Left hindlimb (tissue), 1 donor: ENCODE measurements at regions not wholly inside any gene's neighbourhood (a gene's known extent, or its start where the extent isn't known, plus 50 kb on each side); places are given as distances from the start of the nearest gene placed in this dataset.

Experiments used
- DNase-seq: peaks from one replicate; pipeline ENCODE4 v3.0.0-alpha.2; 2018

GRCh38 chr18:75790111-75790510 lies 362.6 kb upstream of the SMIM21 start:
- DNase-seq: no peak

- no peak for DNase-seq
These were observed 358.3 kb upstream of the SMIM21 start for GRCh38 chr18:75785834-75786233.

GRCh38 chr18:75785206-75785605 lies 357.7 kb upstream of the SMIM21 start:
- no peak for DNase-seq

- DNase-seq: no peak
These were observed 356.9 kb upstream of the SMIM21 start for GRCh38 chr18:75784390-75784789.

GRCh38 chr18:75783566-75784281 lies 356.2 kb upstream of the SMIM21 start:
- DNase-seq: no peak

- no peak for DNase-seq
These were observed 355.3 kb upstream of the SMIM21 start for GRCh38 chr18:75782826-75783225.

GRCh38 chr18:75782204-75782603 lies 354.7 kb upstream of the SMIM21 start:
- DNase-seq: no peak

- DNase-seq: no peak
These were observed 352.4 kb upstream of the SMIM21 start for GRCh38 chr18:75779910-75780309.

DNA sequence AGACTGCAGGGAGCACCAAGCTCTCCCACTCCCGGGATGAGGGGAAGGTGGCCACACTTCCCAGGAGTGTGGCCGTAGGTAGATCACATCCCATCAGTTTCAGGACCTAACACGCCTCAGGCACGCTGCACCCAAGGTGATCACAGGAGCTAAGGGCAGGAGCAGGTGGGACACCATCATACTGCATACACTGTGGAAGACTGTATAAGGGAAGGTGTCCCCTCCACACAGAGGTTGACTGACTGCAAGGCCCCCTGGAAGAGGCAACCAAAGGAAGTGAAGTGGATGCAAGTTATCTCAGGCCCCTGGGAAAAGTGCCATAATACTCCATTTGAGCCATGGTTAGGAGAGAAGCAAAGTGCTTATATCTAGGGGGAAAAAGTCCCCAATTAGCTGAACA lies 351.9 kb upstream of the SMIM21 start:
- no peak for DNase-seq

GRCh38 chr18:75777630-75778029 lies 350.1 kb upstream of the SMIM21 start:
- no peak for DNase-seq

- DNase-seq: no peak
These were observed 347.6 kb upstream of the SMIM21 start for GRCh38 chr18:75775121-75775520.

DNA sequence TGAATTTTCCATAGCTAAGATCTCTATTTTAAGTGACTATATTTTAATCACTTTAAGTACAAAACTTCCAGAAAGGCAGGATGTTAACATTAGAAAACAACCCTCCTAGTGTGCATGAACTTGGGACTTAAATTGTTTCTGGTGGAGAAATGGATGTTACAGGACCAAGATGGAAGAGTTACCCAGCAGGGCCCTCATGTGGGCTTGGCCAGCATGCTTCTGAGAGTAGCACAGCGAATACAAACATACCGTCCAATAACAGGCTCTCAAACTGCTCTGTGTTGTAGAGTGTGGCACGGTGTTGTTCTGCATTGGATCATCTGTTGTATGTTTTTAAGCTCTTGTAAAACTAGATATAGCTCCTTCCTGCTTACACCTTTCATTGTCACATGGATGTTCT lies 346.1 kb upstream of the SMIM21 start:
- no peak for DNase-seq

DNA sequence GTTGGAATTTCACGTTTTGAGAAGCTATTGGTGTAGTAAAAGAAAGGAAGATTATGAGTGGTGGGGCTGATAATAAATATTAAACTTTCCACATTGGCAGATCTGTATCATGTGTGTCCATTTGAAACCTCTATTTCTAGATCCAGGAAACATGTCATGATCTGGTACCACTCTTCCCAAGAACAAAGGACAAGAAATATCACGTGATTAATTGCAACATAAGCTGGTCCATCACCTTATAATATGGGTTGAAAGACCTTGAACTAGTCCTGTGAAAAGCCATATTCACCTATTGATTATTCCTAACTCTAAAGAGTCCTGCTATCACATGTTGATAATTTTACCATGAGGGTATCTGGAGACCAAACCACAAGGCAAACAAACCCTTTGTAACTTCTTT lies 335.3 kb upstream of the SMIM21 start:
- DNase-seq: no peak

DNA sequence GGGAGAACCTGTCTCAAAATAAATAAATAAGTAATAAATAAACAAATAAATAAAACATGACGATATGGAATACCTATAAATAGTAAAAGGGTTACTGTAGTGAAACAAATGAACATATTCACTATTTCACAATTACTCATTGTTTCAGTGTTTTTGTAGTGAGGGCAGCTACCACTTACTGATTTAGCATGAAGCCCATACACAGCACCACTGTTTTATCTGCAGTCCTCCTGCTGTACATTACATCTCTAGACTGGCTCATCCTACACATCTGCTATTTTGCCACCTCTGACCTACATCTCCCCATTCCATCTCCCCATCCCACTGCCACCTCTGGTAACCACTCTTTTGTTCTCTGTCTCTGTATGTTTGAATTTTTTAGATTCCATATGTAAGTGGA lies 332.7 kb upstream of the SMIM21 start:
- DNase-seq: no peak

DNA sequence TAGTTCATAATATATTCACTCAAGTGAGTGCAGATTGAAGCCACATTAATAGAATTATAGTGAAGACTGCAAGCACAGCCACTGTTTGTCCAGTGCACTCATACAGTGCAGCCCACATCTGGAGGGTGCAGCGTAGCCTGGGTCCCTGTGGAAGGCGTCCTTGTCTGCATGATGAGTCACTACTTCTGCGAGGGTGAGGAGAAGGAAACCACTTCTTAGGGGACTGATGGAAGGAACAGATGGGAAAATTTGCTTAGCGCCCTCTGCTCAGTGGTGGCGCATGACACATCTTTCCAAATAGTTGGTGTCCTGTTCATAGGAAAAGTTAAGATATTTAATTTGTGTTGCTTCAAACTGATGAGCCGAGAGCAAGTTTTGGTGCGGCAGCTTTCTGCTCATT lies 330.4 kb upstream of the SMIM21 start:
- DNase-seq: no peak

GRCh38 chr18:75754433-75754832 lies 326.9 kb upstream of the SMIM21 start:
- no peak for DNase-seq

GRCh38 chr18:75753753-75754152 lies 326.2 kb upstream of the SMIM21 start:
- DNase-seq: no peak

DNA sequence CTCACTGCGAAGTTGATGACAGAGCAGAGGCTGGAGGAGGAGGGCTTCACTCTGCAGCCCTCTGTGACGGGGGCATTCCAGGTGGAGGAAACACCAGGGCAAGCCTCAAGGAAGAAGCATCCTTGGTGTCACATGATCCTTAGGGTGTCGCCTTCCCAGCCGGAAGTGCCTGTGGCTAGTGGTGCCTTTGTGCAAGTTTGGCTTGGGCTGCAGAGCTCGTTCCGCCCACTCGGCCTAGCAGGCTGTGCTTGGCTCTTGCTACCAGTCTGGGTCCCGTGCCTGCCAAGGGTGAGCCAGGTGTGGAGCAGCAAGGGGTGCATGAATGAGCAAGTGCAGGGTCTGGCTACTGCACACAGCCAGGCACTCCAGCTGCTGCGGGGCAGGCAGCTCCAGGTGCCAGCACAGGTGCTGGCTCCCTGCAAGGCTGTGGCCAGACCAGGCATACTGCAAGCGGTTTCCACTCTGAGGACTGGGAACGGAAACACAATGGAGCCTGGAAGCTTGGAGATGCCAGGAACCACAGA lies 325.3 kb upstream of the SMIM21 start:
- DNase-seq: no peak

DNA sequence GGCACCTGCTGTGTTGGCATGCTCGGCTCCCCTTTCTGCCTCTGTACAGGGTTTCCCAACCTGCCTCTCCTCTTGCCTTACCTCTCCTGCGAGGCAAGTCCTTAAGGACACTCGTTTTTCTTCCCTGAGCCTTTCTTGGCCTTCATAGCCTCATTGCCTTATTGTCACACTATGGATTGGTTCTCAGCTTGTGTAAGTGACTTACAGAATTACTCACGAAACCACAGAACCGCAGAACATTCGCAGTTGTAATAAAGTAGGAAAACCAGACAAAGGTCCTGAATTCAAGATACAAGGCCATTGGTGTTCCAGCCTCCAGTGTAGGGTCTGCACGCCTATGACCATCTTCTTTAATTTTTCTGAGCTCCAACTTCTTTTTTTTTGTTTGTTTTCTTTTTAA lies 317.6 kb upstream of the SMIM21 start:
- DNase-seq: no peak

GRCh38 chr18:75742516-75742915 lies 315.0 kb upstream of the SMIM21 start:
- no peak for DNase-seq

- no peak for DNase-seq
These were observed 312.2 kb upstream of the SMIM21 start for GRCh38 chr18:75739682-75740081.

GRCh38 chr18:75735291-75735690 lies 307.8 kb upstream of the SMIM21 start:
- DNase-seq: no peak

GRCh38 chr18:75730249-75730648 lies 302.7 kb upstream of the SMIM21 start:
- DNase-seq: no peak

DNA sequence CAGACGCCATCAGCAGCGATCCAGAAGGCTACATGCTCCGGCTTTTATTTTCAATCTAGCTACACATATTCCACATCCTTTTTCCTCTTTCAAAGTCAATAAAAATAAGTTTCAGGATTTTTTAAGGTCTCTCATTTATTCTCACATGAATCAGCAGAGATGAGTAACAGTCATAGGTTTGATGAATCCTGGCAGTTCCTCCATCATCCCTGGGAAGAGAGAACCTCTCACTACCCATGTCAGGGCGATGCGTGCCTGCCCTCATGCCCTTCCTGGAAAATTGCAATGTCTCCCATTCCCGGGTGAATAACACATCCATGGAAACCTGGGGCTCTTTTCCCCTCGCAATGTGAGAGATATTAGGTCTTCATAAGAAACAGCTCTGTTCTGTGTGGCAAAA lies 301.1 kb upstream of the SMIM21 start:
- DNase-seq: no peak

DNA sequence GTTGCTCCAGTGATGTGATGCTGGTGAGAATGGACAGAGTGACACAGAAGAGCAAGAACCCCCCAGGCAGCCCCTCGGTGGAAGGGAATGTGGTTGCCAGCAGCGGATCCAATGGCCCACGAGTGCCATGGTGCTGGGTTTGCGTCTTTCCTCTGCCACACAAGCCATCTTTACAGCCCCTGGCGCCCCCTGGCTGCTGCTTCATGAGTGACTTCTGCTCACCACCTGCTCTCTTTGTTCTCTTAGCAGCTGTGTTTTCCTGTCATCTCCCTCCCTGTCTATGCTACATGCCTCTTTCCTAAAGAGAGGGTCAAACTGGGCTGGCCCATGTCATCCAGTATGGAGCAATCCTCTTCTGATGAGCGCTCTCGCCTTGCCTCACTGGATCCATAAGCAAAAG lies 300.0 kb upstream of the SMIM21 start:
- DNase-seq: peak; percentile 39
